PFSK-1 (cell line): ENCODE measurements at regions not wholly inside any gene's neighbourhood (a gene's known extent, or its start where the extent isn't known, plus 50 kb on each side); places are given as distances from the start of the nearest gene placed in this dataset.

Experiments
- FOXP2 ChIP-seq: optimal IDR thresholded peaks from 2 replicates; pipeline ENCODE3; 2011; ENCODE audit warnings: borderline replicate concordance, control low read depth, inconsistent platforms; ENCODE audit not compliant: insufficient read depth; ENCODE audit errors: extremely low read length, extremely low read depth
- POLR2AphosphoS5 ChIP-seq: IDR thresholded peaks from 2 replicates; pipeline ENCODE4 v1.6.1; 2012; ENCODE audit warnings: low read depth, mild to moderate bottlenecking, control low read depth, low read length, moderate library complexity
- REST ChIP-seq, 2 experiments: IDR thresholded peaks; 2 replicates each; pipeline versions ENCODE4 v1.6.1 to v1.8.0; 2011 to 2012; ENCODE audit warnings: low read depth in 2 of 2, low read length in 2 of 2, control low read depth in 1 of 2, inconsistent platforms in 1 of 2, mild to moderate bottlenecking in 1 of 2, moderate library complexity in 1 of 2; ENCODE audit not compliant: insufficient read depth in 1 of 2
- SIN3A ChIP-seq: IDR thresholded peaks from 2 replicates; pipeline ENCODE4 v1.6.1; 2012; ENCODE audit warnings: mild to moderate bottlenecking, low read length, moderate library complexity, borderline replicate concordance; ENCODE audit not compliant: insufficient read depth
- TAF1 ChIP-seq: IDR thresholded peaks from 2 replicates; pipeline ENCODE4 v1.6.1; 2012; ENCODE audit warnings: low read length, control low read depth, borderline replicate concordance; ENCODE audit not compliant: insufficient read depth

- no peak for TF ChIP-seq TAF1
- TF ChIP-seq FOXP2: no peak
- TF ChIP-seq REST (IDR thresholded peaks at IDR 0.05; ENCODE audit: insufficient read depth in 1 of 2, low read depth in 2 of 2, low read length in 2 of 2): no peak
- TF ChIP-seq SIN3A: no peak
- no peak for TF ChIP-seq POLR2AphosphoS5
Observed at GRCh38 chr5:174314261-174314660, 268.8 kb downstream of the NSG2 start.

GRCh38 chr5:174315471-174315870 is 270.0 kb downstream of the NSG2 start:
- TF ChIP-seq SIN3A (no peak), POLR2AphosphoS5 (no peak), TAF1 (no peak), FOXP2 (no peak), REST (IDR thresholded peaks at IDR 0.05; ENCODE audit: insufficient read depth in 1 of 2, low read depth in 2 of 2, low read length in 2 of 2) (no peak)

- TF ChIP-seq SIN3A (no peak), POLR2AphosphoS5 (no peak), REST (IDR thresholded peaks at IDR 0.05; ENCODE audit: insufficient read depth in 1 of 2, low read depth in 2 of 2, low read length in 2 of 2) (no peak), FOXP2 (no peak), TAF1 (no peak)
Observed at GRCh38 chr5:174315871-174316270, 270.4 kb downstream of the NSG2 start.

GRCh38 chr5:174316326-174316725 is 270.8 kb downstream of the NSG2 start:
- no peak for TF ChIP-seq SIN3A
- TF ChIP-seq REST (IDR thresholded peaks at IDR 0.05; ENCODE audit: insufficient read depth in 1 of 2, low read depth in 2 of 2, low read length in 2 of 2): no peak
- no peak for TF ChIP-seq FOXP2
- no peak for TF ChIP-seq POLR2AphosphoS5
- no peak for TF ChIP-seq TAF1
